ENCODE measurements at regions not wholly inside any gene's neighbourhood (a gene's known extent, or its start where the extent isn't known, plus 50 kb on each side); places are given as distances from the start of the nearest gene placed in this dataset.

GRCh38 chrX:8319359-8319758 is 145.3 kb upstream of the VCX3B start:
- no peak overlapping the region for H4K5ac ChIP-seq (ENCODE audit: insufficient read length, low read depth, low read length)
- H4K20me1 ChIP-seq (replicated peaks in 1 of 2; ENCODE audit: control insufficient read depth in 1 of 2, insufficient read depth in 2 of 2, low read length in 2 of 2) = no peaks in the 10 kb centered on the region
- peak overlapping the region; percentile 44 to 49; a peak in 2 of 4 replicates for H3K4me2 ChIP-seq (ENCODE audit: insufficient read depth in 1 of 2, low read depth in 2 of 2, low read length in 2 of 2)
- H3K18ac ChIP-seq (ENCODE audit: extremely low read depth, low read length) = peak overlapping the region; percentile 60; the same call in 1 of the 2 replicates
- H3K27me3 ChIP-seq (replicated peaks in 1 of 4; ENCODE audit: control insufficient read depth in 3 of 4, extremely low read depth in 1 of 4, insufficient read depth in 3 of 4, low read length in 3 of 4) = no peaks in the 10 kb centered on the region
- no peak overlapping the region for H3K27ac ChIP-seq (ENCODE audit: low read depth, low read length)
- H2BK20ac ChIP-seq (ENCODE audit: low read length) = no peak overlapping the region
- WGBS, 2 experiments (ENCODE audit: extremely low coverage in 1 of 2, insufficient coverage in 1 of 2, insufficient read length in 1 of 2, insufficient replicate concordance in 2 of 2, low coverage in 1 of 2, low lambda C conversion rate in 2 of 2, missing lambda C conversion rate in 1 of 2) = 33% methylated on average over 6 of the region's 7 CpGs; no CpG with 5 or more reads in 1 of the 2 experiments
- FAIRE-seq (peak; percentile 62), DNase-seq (ENCODE audit: low read depth in 1 of 2, low spot score in 2 of 2) (no peak)
- no peak overlapping the region for H3K9ac ChIP-seq (replicated peaks in 1 of 4; ENCODE audit: extremely low read depth in 1 of 4, low read depth in 3 of 4, low read length in 3 of 4)
- H3K79me1 ChIP-seq (ENCODE audit: low read depth, low read length) = no peaks in the 10 kb centered on the region
- H3K23me2 ChIP-seq (ENCODE audit: low read depth, low read length) = no peaks in the 10 kb centered on the region
- no peaks in the 10 kb centered on the region for H3K9me3 ChIP-seq (ENCODE audit: insufficient read depth in 2 of 2, low read depth in 1 of 2, low read length in 1 of 2)
- H3K14ac ChIP-seq (ENCODE audit: insufficient read length) = no peak overlapping the region
- H2BK120ac ChIP-seq (replicated peaks; ENCODE audit: low read depth, low read length) = no peak overlapping the region
- H3K4me3 ChIP-seq (ENCODE audit: extremely low read depth in 1 of 4, insufficient read depth in 2 of 4, low read depth in 3 of 4, low read length in 4 of 4) = no peak overlapping the region
- no peaks in the 10 kb centered on the region for H3K36me3 ChIP-seq (ENCODE audit: control insufficient read depth in 2 of 4, insufficient read depth in 4 of 4, low read length in 3 of 4)
- H4K8ac ChIP-seq (ENCODE audit: extremely low read depth, insufficient read depth, low read length) = no peak overlapping the region
- H4K91ac ChIP-seq (replicated peaks; ENCODE audit: insufficient read length, low read length) = no peak overlapping the region
- peaks cover 0 to 7% (median 1%) of the 10 kb centered on the region in 4 experiments; a peak in 3 of 7 replicates for H3K4me1 ChIP-seq (replicated peaks in 1 of 4; ENCODE audit: control insufficient read depth in 3 of 4, insufficient read depth in 4 of 4, low read length in 3 of 4)
- no peaks in the 10 kb centered on the region for H3K79me2 ChIP-seq (ENCODE audit: control insufficient read depth in 1 of 2, insufficient read depth in 2 of 2, low read length in 2 of 2)
- H2AFZ ChIP-seq (ENCODE audit: low read length) = no peak overlapping the region
- no peak overlapping the region for H2BK12ac ChIP-seq (ENCODE audit: low read depth, low read length)
- TF ChIP-seq PHF8 (conservative IDR thresholded peaks at IDR 0.05; ENCODE audit: low read depth, low read length) (no peak), POU5F1 (IDR thresholded peaks at IDR 0.05; ENCODE audit: low read depth, low read length) (no peak)
- H3K56ac ChIP-seq (replicated peaks; ENCODE audit: insufficient read length, low read depth, low read length) = no peak overlapping the region
- no peak overlapping the region for H2AK5ac ChIP-seq (ENCODE audit: low read depth, low read length)
- POLR2A ChIA-PET (ENCODE audit: partially characterized antibody) = no interaction called here
- no peak overlapping the region for H3K23ac ChIP-seq (ENCODE audit: insufficient read length)
- H2BK5ac ChIP-seq (ENCODE audit: low read depth, low read length) = no peak overlapping the region
- CTCF ChIA-PET (ENCODE audit: partially characterized antibody) = no interaction called here
- H3K4ac ChIP-seq (replicated peaks; ENCODE audit: insufficient read length, low read depth, low read length) = no peak overlapping the region
- no peak overlapping the region for H2BK15ac ChIP-seq (ENCODE audit: low read length)
